ENCODE measurements at regions not wholly inside any gene's neighbourhood (a gene's known extent, or its start where the extent isn't known, plus 50 kb on each side); places are given as distances from the start of the nearest gene placed in this dataset.

- no peak for DNase-seq
Observed at GRCh38 chr20:48324744-48325143, 503.1 kb downstream of the PREX1 start.

GRCh38 chr20:48321271-48321670 lies 506.5 kb downstream of the PREX1 start:
- DNase-seq: no peak

- DNase-seq: no peak
Observed at GRCh38 chr20:48319943-48320584, 507.7 kb downstream of the PREX1 start.

DNA sequence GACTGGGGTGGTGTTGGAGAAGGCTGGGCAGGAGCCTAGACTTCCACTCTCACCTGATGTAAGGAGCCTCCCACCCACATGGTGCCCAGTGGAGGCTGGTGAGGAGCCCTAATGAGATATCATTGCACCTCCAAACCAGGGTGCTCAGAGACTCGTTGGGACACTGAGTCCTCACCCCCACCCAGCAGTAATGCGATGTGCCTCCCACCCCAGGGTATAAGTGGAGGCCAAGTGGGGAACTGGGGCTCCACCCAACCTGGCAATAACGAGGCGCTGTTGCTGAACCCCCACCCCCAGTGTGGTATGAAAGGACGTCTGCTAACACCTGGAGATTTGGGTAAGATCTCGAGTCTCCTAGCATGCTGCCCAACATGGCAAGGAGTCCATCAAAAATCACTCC lies 510.2 kb downstream of the PREX1 start:
- no peak for DNase-seq

- no peak for DNase-seq
Observed at GRCh38 chr20:48314925-48315592, 512.7 kb downstream of the PREX1 start.

DNA sequence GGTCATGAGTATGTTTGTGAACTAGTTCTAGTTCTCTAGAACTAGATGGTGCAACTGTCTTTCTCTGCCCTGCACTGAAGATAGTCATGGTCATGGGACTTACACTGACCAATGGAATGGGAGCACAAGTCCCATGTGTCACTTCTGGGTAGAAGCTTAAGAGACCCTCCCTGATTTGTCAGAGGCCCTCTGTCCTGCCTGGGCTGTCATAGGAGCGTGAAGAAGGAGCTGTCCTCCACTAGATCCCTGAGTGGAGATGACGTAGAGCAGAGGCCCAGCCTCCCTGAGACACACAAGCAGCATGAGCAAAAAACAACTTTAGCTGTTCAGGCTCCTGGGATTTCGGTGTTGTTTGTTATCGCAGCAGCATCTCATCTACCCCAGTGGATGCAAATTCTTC lies 514.5 kb downstream of the PREX1 start:
- no peak for DNase-seq

DNA sequence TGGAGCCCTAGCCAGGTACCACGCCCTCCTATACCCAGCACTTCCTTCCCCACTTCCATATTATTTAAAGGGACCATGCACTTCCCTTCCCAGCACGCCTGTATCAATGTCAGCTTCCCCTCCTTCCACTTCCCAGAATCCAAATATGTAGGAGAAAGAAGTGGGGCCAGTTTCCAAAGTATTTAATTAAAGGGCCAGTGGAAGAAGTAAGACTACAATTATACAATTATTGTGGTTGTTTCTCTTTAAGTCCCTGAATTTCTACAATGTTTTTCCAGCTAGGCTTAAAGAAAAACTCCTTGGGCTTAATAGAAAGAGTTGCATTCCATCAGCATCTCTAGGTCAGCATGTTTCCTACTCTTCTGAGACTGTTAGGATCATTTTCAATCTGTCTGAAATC lies 515.8 kb downstream of the PREX1 start:
- no peak for DNase-seq

DNA sequence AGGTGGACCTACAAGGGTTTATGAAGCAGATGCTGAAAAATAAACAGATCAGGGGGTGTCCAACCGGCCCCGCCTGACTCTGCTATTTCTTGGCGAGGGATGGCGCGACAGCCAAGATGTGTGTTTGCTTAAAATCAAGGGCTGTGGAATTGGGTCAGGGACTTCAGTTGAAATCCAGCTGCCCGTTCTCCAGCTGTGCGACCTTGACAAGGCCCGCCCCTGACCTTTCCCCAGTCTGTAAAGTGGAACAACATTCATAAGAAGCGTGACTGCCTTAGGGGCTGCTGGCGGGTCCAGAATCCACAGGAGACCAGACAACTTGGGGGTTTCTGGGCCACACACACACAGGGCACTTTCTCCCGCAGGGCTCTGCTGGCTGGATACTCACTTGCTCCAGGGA lies 517.5 kb downstream of the PREX1 start:
- DNase-seq: no peak

GRCh38 chr20:48309293-48309692 lies 518.5 kb downstream of the PREX1 start:
- DNase-seq: no peak

DNA sequence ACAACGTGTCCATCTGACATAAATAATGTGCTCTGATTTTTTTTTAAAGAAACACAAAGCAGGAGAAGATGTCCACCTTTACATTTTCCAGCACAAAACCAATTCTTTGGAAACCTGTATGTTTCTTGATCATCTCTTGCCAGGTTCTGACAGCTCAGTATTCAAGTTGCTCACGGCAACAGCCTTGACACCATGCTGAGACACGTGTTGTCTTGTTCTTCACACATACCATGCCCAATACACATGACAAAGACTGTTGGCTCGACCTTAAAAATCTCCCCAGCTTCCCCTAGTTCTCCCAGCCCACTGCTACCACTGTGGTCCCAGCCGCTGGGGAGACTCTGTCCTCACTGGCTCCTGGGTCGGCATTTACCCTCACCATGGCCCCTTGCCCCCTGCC lies 518.9 kb downstream of the PREX1 start:
- DNase-seq: no peak

- no peak for DNase-seq
Observed at GRCh38 chr20:48308232-48308781, 519.5 kb downstream of the PREX1 start.

- DNase-seq: no peak
Observed at GRCh38 chr20:48307277-48307676, 520.5 kb downstream of the PREX1 start.

- no peak for DNase-seq
Observed at GRCh38 chr20:48302844-48303542, 517.7 kb upstream of the SULF2 start.

GRCh38 chr20:48302149-48302548 lies 516.9 kb upstream of the SULF2 start:
- no peak for DNase-seq

DNA sequence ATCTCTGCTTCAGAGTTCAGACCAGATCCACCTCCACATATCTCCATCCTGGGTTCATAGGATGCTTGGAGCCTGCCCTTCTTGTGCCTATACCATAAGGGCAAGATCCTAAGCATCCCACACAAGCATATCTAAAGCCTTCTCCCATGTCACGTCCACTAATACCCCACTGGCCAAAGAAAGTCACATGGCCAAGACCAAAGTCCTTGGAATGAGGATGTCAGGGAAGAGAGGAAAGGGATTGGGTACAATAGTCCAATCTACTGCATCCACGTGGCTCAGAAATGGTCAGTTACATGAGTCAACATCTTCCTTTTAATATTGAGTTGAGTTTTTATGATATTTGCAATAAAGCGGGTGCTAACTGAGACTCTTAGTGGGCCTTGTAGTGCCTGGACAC lies 515.9 kb upstream of the SULF2 start:
- DNase-seq: no peak

GRCh38 chr20:48300529-48300928 lies 515.2 kb upstream of the SULF2 start:
- DNase-seq: no peak

GRCh38 chr20:48298851-48299484 lies 513.7 kb upstream of the SULF2 start:
- no peak for DNase-seq

DNA sequence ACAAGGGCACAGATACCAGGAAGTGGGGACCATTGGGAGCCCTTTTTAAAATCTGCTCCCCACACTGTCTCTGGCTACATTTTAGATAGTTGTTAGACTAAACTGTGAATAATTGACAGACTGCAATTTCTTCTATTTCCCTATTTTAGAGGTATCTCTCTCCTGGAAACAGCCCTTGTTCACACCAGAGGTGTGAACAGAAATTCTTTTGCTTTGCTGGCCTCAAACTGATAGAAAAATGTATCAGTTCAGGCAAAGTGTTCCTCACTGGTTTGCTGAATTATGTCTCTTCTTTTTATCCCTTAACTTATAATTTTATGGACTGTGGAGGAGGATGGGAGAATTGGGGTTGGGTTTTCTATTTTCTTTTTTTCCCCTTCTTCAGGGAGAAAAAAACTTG lies 513.2 kb upstream of the SULF2 start:
- DNase-seq: no peak

GRCh38 chr20:48295966-48296421 lies 510.7 kb upstream of the SULF2 start:
- no peak for DNase-seq

DNA sequence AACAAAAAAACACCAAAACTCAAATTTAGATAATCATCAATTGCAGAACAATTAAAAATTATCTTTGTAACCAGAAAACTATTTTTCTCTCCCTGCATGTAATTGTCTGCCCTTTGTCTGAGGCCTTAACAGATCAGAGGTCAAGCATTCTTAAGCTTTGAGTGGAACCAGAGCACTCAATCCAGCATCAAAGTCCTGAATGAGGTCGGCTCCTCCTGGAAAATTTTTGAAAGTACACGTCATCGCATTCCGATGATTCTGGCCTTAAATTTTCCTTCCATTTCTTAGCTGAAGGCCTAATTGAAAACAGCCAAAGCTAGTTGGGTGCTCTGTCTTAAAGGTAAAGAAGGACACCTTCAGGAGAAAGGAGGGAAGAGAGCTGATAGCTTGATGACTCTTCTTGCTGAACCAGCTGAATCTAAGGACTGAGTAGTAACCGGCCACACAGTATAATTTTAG lies 510.2 kb upstream of the SULF2 start:
- DNase-seq: no peak

GRCh38 chr20:48294942-48295341 lies 509.7 kb upstream of the SULF2 start:
- no peak for DNase-seq

- DNase-seq: no peak
Observed at GRCh38 chr20:48294196-48294595, 508.9 kb upstream of the SULF2 start.

- no peak for DNase-seq
Observed at GRCh38 chr20:48293671-48294070, 508.4 kb upstream of the SULF2 start.

All from activated CD4-positive, alpha-beta T cell treated with anti-CD3 and anti-CD28 coated beads, Interleukin-2, amount 50 U/mL, for 16 hours (primary cell).